HG03103 (cell line): ENCODE measurements at regions not wholly inside any gene's neighbourhood (a gene's known extent, or its start where the extent isn't known, plus 50 kb on each side); places are given as distances from the start of the nearest gene placed in this dataset.

ENCODE experiments used
- ATAC-seq: cut with Tn5 transposase; IDR thresholded peaks from one replicate; pipeline ENCODE4 v1.9.1; 2021; ENCODE audit warnings: low read depth; ENCODE audit not compliant: unreplicated experiment

GRCh38 chr11:11143849-11144248, 209.2 kb downstream of the CSNK2A3 start:
- ATAC-seq = no peak

GRCh38 chr11:11142430-11142829, 210.6 kb downstream of the CSNK2A3 start:
- no peak for ATAC-seq

GRCh38 chr11:11141065-11141464, 212.0 kb downstream of the CSNK2A3 start:
- ATAC-seq = no peak

GRCh38 chr11:11140510-11140909, 212.5 kb downstream of the CSNK2A3 start:
- ATAC-seq = no peak

- no peak for ATAC-seq
These were observed 215.7 kb downstream of the CSNK2A3 start for GRCh38 chr11:11137339-11137738.

- ATAC-seq = no peak
These were observed 217.1 kb downstream of the CSNK2A3 start for GRCh38 chr11:11135820-11136476.

GRCh38 chr11:11129118-11129517, 223.9 kb downstream of the CSNK2A3 start:
- ATAC-seq = no peak

- ATAC-seq = no peak
These were observed 227.4 kb downstream of the CSNK2A3 start for GRCh38 chr11:11125618-11126017.

- ATAC-seq = no peak
These were observed 230.3 kb downstream of the CSNK2A3 start for GRCh38 chr11:11122749-11123148.

GRCh38 chr11:11119917-11120316, 233.1 kb downstream of the CSNK2A3 start:
- ATAC-seq = no peak

GRCh38 chr11:11117730-11118129, 235.3 kb downstream of the CSNK2A3 start:
- no peak for ATAC-seq

GRCh38 chr11:11115475-11115874, 237.6 kb downstream of the CSNK2A3 start:
- ATAC-seq = no peak

- no peak for ATAC-seq
These were observed 239.4 kb downstream of the CSNK2A3 start for GRCh38 chr11:11113626-11114025.

- ATAC-seq = no peak
These were observed 245.0 kb downstream of the CSNK2A3 start for GRCh38 chr11:11108026-11108425.

- ATAC-seq = no peak
These were observed 245.8 kb downstream of the CSNK2A3 start for GRCh38 chr11:11107076-11107723.

GRCh38 chr11:11105361-11105760, 247.5 kb upstream of the ZBED5 start:
- no peak for ATAC-seq

- no peak for ATAC-seq
These were observed 238.2 kb upstream of the ZBED5 start for GRCh38 chr11:11095831-11096723.

- ATAC-seq = no peak
These were observed 232.6 kb upstream of the ZBED5 start for GRCh38 chr11:11090495-11090894.

- ATAC-seq = no peak
These were observed 232.0 kb upstream of the ZBED5 start for GRCh38 chr11:11089805-11090204.

GRCh38 chr11:11086979-11087378, 229.1 kb upstream of the ZBED5 start:
- no peak for ATAC-seq

GRCh38 chr11:11085580-11085979, 227.7 kb upstream of the ZBED5 start:
- ATAC-seq = no peak
